ENCODE measurements at regions not wholly inside any gene's neighbourhood (a gene's known extent, or its start where the extent isn't known, plus 50 kb on each side); places are given as distances from the start of the nearest gene placed in this dataset.

DNA sequence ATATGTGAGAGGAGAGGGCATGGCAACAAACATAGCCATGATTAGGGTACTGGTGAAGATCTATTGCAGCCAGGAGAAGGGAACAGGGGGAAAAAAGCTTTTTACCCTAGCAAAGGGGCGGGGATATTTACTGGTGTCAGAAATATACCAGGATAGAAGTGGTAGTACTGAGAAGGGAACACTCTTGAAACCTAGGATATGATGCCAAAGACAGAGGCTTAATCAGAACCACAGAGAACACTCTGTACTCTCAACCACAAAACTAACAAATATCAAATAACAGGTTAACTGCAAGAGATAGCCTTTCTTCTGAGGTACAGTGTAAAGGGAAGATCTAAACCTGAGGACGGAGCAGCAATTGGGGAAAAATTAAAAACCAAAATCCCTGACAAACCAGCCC, 112.2 kb downstream of the KIF2B start:
- Histone ChIP-seq H3K4me3 (no peak overlapping the region), H3K36me3 (no peaks in the 10 kb centered on the region), H3K4me1 (no peaks in the 10 kb centered on the region), H3K27me3 (no peaks in the 10 kb centered on the region), H3K27ac (no peak overlapping the region), H3K9me3 (no peaks in the 10 kb centered on the region)
- TF ChIP-seq, protein P1, sequence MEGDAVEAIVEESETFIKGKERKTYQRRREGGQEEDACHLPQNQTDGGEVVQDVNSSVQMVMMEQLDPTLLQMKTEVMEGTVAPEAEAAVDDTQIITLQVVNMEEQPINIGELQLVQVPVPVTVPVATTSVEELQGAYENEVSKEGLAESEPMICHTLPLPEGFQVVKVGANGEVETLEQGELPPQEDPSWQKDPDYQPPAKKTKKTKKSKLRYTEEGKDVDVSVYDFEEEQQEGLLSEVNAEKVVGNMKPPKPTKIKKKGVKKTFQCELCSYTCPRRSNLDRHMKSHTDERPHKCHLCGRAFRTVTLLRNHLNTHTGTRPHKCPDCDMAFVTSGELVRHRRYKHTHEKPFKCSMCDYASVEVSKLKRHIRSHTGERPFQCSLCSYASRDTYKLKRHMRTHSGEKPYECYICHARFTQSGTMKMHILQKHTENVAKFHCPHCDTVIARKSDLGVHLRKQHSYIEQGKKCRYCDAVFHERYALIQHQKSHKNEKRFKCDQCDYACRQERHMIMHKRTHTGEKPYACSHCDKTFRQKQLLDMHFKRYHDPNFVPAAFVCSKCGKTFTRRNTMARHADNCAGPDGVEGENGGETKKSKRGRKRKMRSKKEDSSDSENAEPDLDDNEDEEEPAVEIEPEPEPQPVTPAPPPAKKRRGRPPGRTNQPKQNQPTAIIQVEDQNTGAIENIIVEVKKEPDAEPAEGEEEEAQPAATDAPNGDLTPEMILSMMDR (IDR thresholded peaks at IDR 0.05), result no peak
- intact Hi-C loops (cut with DNase I), result no loop called here
- DNase-seq (ENCODE audit: low spot score in 2 of 2), result no peak

DNA sequence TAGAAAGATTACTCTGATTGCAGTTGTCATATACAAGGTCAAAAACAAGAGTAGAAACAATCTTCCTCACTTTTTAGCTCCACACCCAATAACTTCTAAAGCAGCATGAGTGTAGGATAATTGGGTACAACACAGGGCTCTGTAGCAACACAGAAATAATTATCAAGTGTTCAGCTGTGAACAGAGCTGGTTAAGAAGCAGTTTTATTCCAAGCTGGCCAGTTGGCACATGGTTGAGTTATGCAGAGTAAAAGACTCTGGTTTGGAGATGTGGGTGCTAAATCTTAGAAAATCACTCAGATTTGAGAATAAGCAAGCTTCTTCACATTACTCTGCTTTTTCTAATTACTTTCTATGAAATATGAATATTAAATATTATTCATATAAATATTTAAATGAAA, 118.5 kb downstream of the KIF2B start:
- TF ChIP-seq, protein P1 (IDR thresholded peaks at IDR 0.05), result no peak
- no peak for DNase-seq (ENCODE audit: low spot score in 2 of 2)
- intact Hi-C loops (cut with DNase I), result no loop called here
- Histone ChIP-seq H3K4me1 (no peaks in the 10 kb centered on the region), H3K4me3 (no peak overlapping the region), H3K9me3 (no peaks in the 10 kb centered on the region), H3K27ac (no peak overlapping the region), H3K36me3 (no peaks in the 10 kb centered on the region), H3K27me3 (no peaks in the 10 kb centered on the region)

DNA sequence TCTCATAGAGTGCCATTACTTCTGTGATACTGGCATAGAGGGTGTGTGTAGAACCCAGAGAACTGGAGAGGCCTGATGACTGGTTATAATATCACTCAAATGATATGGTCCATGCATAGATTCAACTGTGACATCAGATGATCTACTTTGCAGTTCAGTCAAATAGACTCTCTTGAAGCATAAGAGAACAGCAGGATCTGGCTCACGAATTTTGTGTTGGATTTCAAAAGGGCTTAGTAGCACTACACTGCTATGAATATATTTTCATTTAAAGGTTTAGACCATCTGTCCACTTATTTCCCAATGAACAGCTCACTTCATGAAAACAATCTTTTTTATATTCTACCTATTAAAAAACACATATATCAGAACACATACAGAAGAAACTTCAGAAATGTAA, 119.7 kb downstream of the KIF2B start:
- Histone ChIP-seq H3K9me3 (no peaks in the 10 kb centered on the region), H3K27ac (no peak overlapping the region), H3K36me3 (no peaks in the 10 kb centered on the region), H3K27me3 (no peaks in the 10 kb centered on the region), H3K4me3 (no peak overlapping the region), H3K4me1 (no peaks in the 10 kb centered on the region)
- DNase-seq (ENCODE audit: low spot score in 2 of 2), result no peak
- TF ChIP-seq, protein P1 (IDR thresholded peaks at IDR 0.05), result no peak
- intact Hi-C loops (cut with DNase I), result no loop called here

DNA sequence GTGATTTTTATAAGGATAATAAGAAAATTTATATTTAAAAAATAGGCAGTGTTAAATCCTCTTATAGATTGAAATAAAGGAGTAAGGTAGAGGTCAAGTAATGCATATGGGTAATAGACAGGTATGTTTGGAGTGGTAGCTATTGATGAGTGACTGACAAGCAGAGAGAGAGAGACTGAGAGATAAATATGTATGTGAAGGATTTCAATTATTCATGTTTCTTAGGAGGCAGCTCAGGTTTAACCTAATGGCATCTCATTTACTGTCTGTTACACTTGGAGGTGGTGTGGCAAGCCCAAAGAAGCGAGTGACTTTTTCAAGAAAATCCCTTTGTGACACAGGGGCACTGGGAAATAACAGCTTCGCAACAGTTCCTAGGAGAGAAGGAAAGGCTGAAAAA, 120.2 kb downstream of the KIF2B start:
- DNase-seq (ENCODE audit: low spot score in 2 of 2), result no peak
- H3K9me3 ChIP-seq, result no peaks in the 10 kb centered on the region
- H3K27me3 ChIP-seq, result no peaks in the 10 kb centered on the region
- intact Hi-C loops (cut with DNase I), result no loop called here
- H3K4me3 ChIP-seq, result no peak overlapping the region
- TF ChIP-seq, protein P1 (IDR thresholded peaks at IDR 0.05), result no peak
- no peak overlapping the region for H3K27ac ChIP-seq
- no peaks in the 10 kb centered on the region for H3K4me1 ChIP-seq
- H3K36me3 ChIP-seq, result no peaks in the 10 kb centered on the region

DNA sequence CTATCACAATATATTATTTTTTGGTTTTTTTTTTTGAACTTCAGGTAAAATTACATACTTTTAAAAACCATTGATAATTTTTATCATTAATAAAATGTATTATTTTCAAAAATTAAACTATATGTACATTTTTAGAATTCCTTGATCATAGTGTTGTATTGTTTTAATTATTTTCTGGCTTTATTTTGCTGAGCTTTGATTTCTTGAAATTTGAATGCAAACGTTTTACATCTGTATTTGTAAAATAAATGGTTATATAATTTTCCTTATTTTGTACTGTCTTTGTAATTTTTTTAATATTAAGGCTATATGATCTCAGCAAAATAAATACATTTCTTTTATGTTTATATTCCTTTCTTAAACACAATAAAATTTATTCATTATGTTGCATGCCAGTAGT, 125.6 kb downstream of the KIF2B start:
- no peak for DNase-seq (ENCODE audit: low spot score in 2 of 2)
- Histone ChIP-seq H3K9me3 (peaks cover 0 to 15% of the 10 kb centered on the region in 2 donors), H3K27ac (no peak overlapping the region), H3K4me3 (no peak overlapping the region), H3K27me3 (no peaks in the 10 kb centered on the region), H3K36me3 (no peaks in the 10 kb centered on the region), H3K4me1 (no peaks in the 10 kb centered on the region)
- intact Hi-C loops (cut with DNase I), result no loop called here
- TF ChIP-seq, protein P1 (IDR thresholded peaks at IDR 0.05), result no peak

DNA sequence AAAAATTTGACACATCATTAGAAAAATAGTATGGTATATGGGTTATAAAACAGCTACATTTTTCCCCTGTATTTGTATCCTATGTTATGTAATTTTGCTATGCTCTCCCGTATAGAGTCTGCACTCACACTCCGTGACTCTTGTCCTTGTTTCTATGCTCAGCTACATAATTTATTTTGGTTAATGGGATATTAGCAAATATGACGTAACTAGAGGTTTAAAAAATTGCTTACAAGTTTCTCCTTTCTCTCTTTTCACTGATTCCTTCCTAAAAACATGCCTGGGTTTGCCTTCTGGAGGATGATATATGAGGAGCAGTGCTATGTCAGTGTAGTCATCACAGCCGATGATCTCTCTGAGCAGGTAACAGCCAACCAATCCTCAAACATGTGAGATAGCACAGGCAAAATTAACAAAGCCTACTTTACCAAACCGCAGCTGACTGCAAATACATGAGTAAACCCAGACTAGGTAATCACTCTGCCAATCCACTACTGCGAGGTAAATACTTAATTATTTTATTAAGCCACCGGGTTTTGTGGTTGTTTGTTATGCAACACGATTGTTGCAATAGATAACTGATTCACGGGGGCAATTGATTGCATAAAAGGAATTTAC, 126.9 kb downstream of the KIF2B start:
- DNase-seq (ENCODE audit: low spot score in 2 of 2), result no peak
- intact Hi-C loops (cut with DNase I), result no loop called here
- Histone ChIP-seq H3K9me3 (peaks cover 0 to 15% of the 10 kb centered on the region in 2 donors), H3K27me3 (no peaks in the 10 kb centered on the region), H3K4me3 (no peak overlapping the region), H3K4me1 (no peaks in the 10 kb centered on the region), H3K36me3 (no peaks in the 10 kb centered on the region), H3K27ac (no peak overlapping the region)
- TF ChIP-seq, protein P1 (IDR thresholded peaks at IDR 0.05), result no peak
